H1 (cell line): ENCODE measurements at regions not wholly inside any gene's neighbourhood (a gene's known extent, or its start where the extent isn't known, plus 50 kb on each side); places are given as distances from the start of the nearest gene placed in this dataset.

Experiments used
- ATF3 ChIP-seq: IDR thresholded peaks from 2 replicates; pipeline ENCODE4 v1.6.1; 2011; ENCODE audit warnings: low read depth, mild to moderate bottlenecking, low read length; ENCODE audit not compliant: insufficient read depth
- CHD7 ChIP-seq: fragments of 300-600 bp; sonication (generic); IDR thresholded peaks from 2 replicates; pipeline ENCODE4 v1.7.1; 2012; ENCODE audit warnings: low read length, moderate library complexity, mild to moderate bottlenecking, inconsistent platforms; ENCODE audit not compliant: insufficient replicate concordance
- EGR1 ChIP-seq: IDR thresholded peaks from 2 replicates; pipeline ENCODE4 v1.6.1; 2011; ENCODE audit warnings: low read depth, low read length, borderline replicate concordance
- KDM1A ChIP-seq: fragments of 200-600, 300-600 bp; sonication (generic); IDR thresholded peaks from 2 replicates; pipeline ENCODE4 v1.7.1; 2016; ENCODE audit warnings: mild to moderate bottlenecking, low read length, borderline replicate concordance
- POU5F1 ChIP-seq: IDR thresholded peaks from 2 replicates; pipeline ENCODE4 v1.6.1; 2011; ENCODE audit warnings: low read depth, mild to moderate bottlenecking, low read length, moderate library complexity
- RBBP5 ChIP-seq: IDR thresholded peaks from 2 replicates; pipeline ENCODE4 v1.7.1; 2012; ENCODE audit warnings: low read depth, mild to moderate bottlenecking, inconsistent platforms, low read length, moderate library complexity, borderline replicate concordance
- RNF2 ChIP-seq: fragments of 200-900, 300-1000 bp; sonication (generic); IDR thresholded peaks from 2 replicates; pipeline ENCODE4 v1.7.1; 2016; ENCODE audit warnings: borderline replicate concordance, low read depth, mild to moderate bottlenecking, antibody characterized with exemption, low read length; ENCODE audit not compliant: poor library complexity, severe bottlenecking; ENCODE audit errors: missing control alignments
- SAP30 ChIP-seq: fragments of 300-600 bp; sonication (generic); IDR thresholded peaks from 2 replicates; pipeline ENCODE4 v1.7.1; 2012; ENCODE audit warnings: low read length, moderate library complexity, mild to moderate bottlenecking, inconsistent platforms; ENCODE audit not compliant: insufficient read depth, insufficient replicate concordance
- SIN3A ChIP-seq, 2 experiments: IDR thresholded peaks in 1 of 2; conservative IDR thresholded peaks in 1 of 2; 2 replicates each; pipeline ENCODE4 v1.6.1; 2011 to 2012; ENCODE audit warnings: low read length in 2 of 2, improper control_type of control experiment in 1 of 2, low read depth in 1 of 2, mild to moderate bottlenecking in 1 of 2
- TEAD4 ChIP-seq: IDR thresholded peaks from 2 replicates; pipeline ENCODE4 v1.6.1; 2012; ENCODE audit warnings: low read depth, low read length, inconsistent platforms, mixed read lengths

DNA sequence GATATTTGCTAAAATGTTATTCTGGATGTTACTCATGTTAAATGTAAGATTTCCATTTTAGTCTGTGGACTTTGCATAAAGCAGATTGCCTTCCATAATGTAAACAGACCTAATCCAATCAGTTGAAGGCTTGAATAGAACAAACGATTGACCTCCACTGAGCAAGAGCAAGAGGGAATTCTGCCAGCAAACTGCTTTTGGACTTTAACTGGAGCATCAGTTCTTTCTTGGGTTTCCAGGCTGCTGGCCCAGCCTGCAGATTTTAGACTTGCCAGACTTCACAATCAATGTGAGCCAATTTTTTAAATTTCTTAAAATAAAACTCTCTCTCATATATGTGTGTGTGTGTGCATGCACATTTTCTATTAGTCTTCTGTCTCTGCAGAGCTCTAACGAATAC lies 1248.8 kb downstream of the ADGRL3 start (continued):
- TF ChIP-seq CHD7 (no peak), RBBP5 (no peak), POU5F1 (no peak), EGR1 (no peak), SAP30 (no peak), SIN3A (conservative IDR thresholded peaks at IDR 0.05 in 1 of 2, IDR thresholded peaks at IDR 0.05 in 1 of 2; ENCODE audit: low read depth in 1 of 2, low read length in 2 of 2) (no peak), RNF2 (no peak), KDM1A (no peak), TEAD4 (no peak), ATF3 (no peak)
